CD14-positive monocyte (primary cell): ENCODE measurements at regions not wholly inside any gene's neighbourhood (a gene's known extent, or its start where the extent isn't known, plus 50 kb on each side); places are given as distances from the start of the nearest gene placed in this dataset.

Experiments
- DNase-seq, 3 donors: peaks; one replicate each; pipeline ENCODE4 v3.0.0-alpha.2; 2011 to 2022
- H2AFZ ChIP-seq: 2 replicates; pipeline ENCODE4 v1.6.0; 2012; ENCODE audit warnings: mild to moderate bottlenecking, low read depth, low read length, inconsistent platforms; ENCODE audit not compliant: insufficient read depth, poor library complexity, severe bottlenecking
- H3K27ac ChIP-seq, 2 donors: 1 replicate in 1 of 2; 2 replicates in 1 of 2; pipeline ENCODE4 v1.5.1; 2012 to 2013; ENCODE audit warnings: low read length in 2 of 2, control low read depth in 1 of 2, inconsistent platforms in 1 of 2, low read depth in 1 of 2, mild to moderate bottlenecking in 1 of 2
- H3K27me3 ChIP-seq, 2 donors: one replicate each; pipeline versions ENCODE4 v1.6.0 to v1.6.1; 2011 to 2013; ENCODE audit warnings: low read length in 2 of 2; ENCODE audit not compliant: control insufficient read depth in 2 of 2, insufficient read depth in 2 of 2
- H3K36me3 ChIP-seq, 2 donors: replicated peaks in 1 of 2; 1 replicate in 1 of 2; 2 replicates in 1 of 2; pipeline versions ENCODE4 v1.5.1 to v1.6.1; 2012 to 2013; ENCODE audit warnings: low read length in 2 of 2, control low read depth in 1 of 2, inconsistent platforms in 1 of 2, mild to moderate bottlenecking in 1 of 2; ENCODE audit not compliant: insufficient read depth in 2 of 2, control insufficient read depth in 1 of 2
- H3K4me1 ChIP-seq, 2 donors: 1 replicate in 1 of 2; 2 replicates in 1 of 2; pipeline versions ENCODE4 v1.5.1 to v1.6.1; 2012 to 2013; ENCODE audit warnings: low read length in 2 of 2, control low read depth in 1 of 2, inconsistent platforms in 1 of 2, mild to moderate bottlenecking in 1 of 2, moderate library complexity in 1 of 2; ENCODE audit not compliant: insufficient read depth in 2 of 2, control insufficient read depth in 1 of 2
- H3K4me2 ChIP-seq: replicated peaks from 2 replicates; pipeline ENCODE3; 2012; ENCODE audit warnings: low read length, moderate library complexity, mild to moderate bottlenecking; ENCODE audit not compliant: poor library complexity, severe bottlenecking; ENCODE audit errors: extremely low read depth
- H3K4me3 ChIP-seq, 3 experiments: fragments of 200-600 bp in 1 of 3; sonication (generic) in 1 of 3; replicated peaks in 1 of 3; 1 replicate in 2 of 3; 2 replicates in 1 of 3; pipeline ENCODE4 v1.5.1; 2011 to 2013; ENCODE audit warnings: low read length in 3 of 3, mild to moderate bottlenecking in 3 of 3, control low read depth in 2 of 3, low read depth in 2 of 3, inconsistent platforms in 1 of 3, moderate library complexity in 1 of 3
- H3K79me2 ChIP-seq: 2 replicates; pipeline ENCODE4 v1.6.0; 2012; ENCODE audit warnings: mild to moderate bottlenecking, control low read depth, inconsistent platforms, low read length, moderate library complexity; ENCODE audit not compliant: insufficient read depth
- H3K9ac ChIP-seq: 2 replicates; pipeline ENCODE4 v1.6.0; 2017; ENCODE audit warnings: low read length, mild to moderate bottlenecking; ENCODE audit not compliant: insufficient read depth, poor library complexity, severe bottlenecking
- H3K9me3 ChIP-seq, 2 donors: replicated peaks in 1 of 2; 1 replicate in 1 of 2; 2 replicates in 1 of 2; pipeline versions ENCODE4 v1.5.1 to v1.6.1; 2012 to 2013; ENCODE audit warnings: low read length in 2 of 2, control low read depth in 1 of 2; ENCODE audit not compliant: control insufficient read depth in 1 of 2, insufficient read depth in 1 of 2
- H4K20me1 ChIP-seq: 2 replicates; pipeline ENCODE4 v1.6.0; 2012; ENCODE audit warnings: mild to moderate bottlenecking, low read length, control low read depth, moderate library complexity; ENCODE audit not compliant: insufficient read depth
- H3K27ac Mint-ChIP-seq, 7 donors: one replicate each; pipeline ENCODE4 v1.8.0; 2020; ENCODE audit warnings: mild to moderate bottlenecking in 7 of 7, mixed read lengths in 7 of 7, moderate library complexity in 6 of 7, inconsistent platforms in 2 of 7
- H3K27me3 Mint-ChIP-seq, 3 donors: one replicate each; pipeline ENCODE4 v1.8.0; 2021 to 2022; ENCODE audit warnings: low read depth in 3 of 3, mild to moderate bottlenecking in 3 of 3, mixed read lengths in 3 of 3, moderate library complexity in 3 of 3, inconsistent platforms in 1 of 3
- H3K36me3 Mint-ChIP-seq, 2 donors: one replicate each; pipeline ENCODE4 v1.8.0; 2020; ENCODE audit warnings: mixed read lengths in 2 of 2, inconsistent platforms in 1 of 2, mild to moderate bottlenecking in 1 of 2
- H3K4me1 Mint-ChIP-seq: one replicate; pipeline ENCODE4 v1.8.0; 2020; ENCODE audit warnings: mild to moderate bottlenecking, mixed read lengths
- H3K4me3 Mint-ChIP-seq, 2 donors: one replicate each; pipeline ENCODE4 v1.8.0; 2020; ENCODE audit warnings: mild to moderate bottlenecking in 2 of 2, mixed read lengths in 2 of 2, moderate library complexity in 1 of 2
- H3K9me3 Mint-ChIP-seq, 7 donors: one replicate each; pipeline ENCODE4 v1.8.0; 2020 to 2022; ENCODE audit warnings: mixed read lengths in 7 of 7, mild to moderate bottlenecking in 6 of 7, moderate library complexity in 6 of 7, inconsistent platforms in 2 of 7
- WGBS: methylation state at CpG from one replicate; pipeline ENCODE4 v1.1.5; 2013; ENCODE audit warnings: missing lambda C conversion rate; ENCODE audit not compliant: insufficient coverage; 5-methylcytosine and 5-hydroxymethylcytosine counted together
- intact Hi-C, 2 donors: fragments of 100-400 bp; cut with micrococcal nuclease; formaldehyde crosslinking; loops; one replicate each; pipeline versions ENCODE4 v1.15.0 to v1.15.1; 2023
- TF ChIP-seq, protein P1 (sequence below): fragments of 200-600 bp; IDR thresholded peaks from one replicate; pipeline ENCODE4 v1.8.0; 2022; ENCODE audit warnings: antibody characterized with exemption, mild to moderate bottlenecking

DNA sequence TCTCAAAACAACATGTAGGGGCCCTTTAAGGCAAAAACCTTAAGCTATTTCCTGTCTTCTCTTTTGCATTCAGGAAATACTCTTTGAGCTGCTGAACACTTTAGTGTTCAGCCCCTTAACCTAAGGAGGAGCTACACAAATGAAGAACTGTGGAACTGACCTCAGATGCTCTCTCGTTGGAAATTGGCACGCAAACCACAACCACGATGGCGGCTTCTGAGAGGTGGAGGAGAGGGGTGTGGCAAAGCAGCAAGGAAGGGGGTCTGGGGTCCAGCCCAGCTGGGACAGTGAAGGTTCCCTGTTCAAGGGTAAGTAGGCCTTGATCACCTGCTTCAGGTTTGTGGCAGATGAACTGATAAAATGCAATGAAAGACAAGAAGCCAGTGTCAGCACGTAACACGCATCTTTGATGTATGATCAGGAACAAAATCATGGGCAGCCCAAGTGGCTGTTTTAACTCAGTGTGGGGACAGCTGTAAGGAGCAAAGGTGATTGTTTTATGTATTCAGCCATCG, 291.6 kb upstream of the TNRC6C start:
- no peak overlapping the region for H2AFZ ChIP-seq

GRCh38 chr17:77667478-77667877, 291.0 kb upstream of the TNRC6C start:
- H3K4me1 Mint-ChIP-seq: peaks cover 13% of the 10 kb centered on the region

More for the DNA sequence above, 291.6 kb upstream of the TNRC6C start:
- Histone ChIP-seq H3K9me3 (peaks cover 9 to 10% of the 10 kb centered on the region in 2 donors), H3K4me1 (peaks cover 4 to 5% of the 10 kb centered on the region in 2 donors), H4K20me1 (no peaks in the 10 kb centered on the region), H3K4me2 (no peak overlapping the region), H3K79me2 (no peaks in the 10 kb centered on the region), H3K36me3 (no peaks in the 10 kb centered on the region), H3K27me3 (peaks cover 2 to 3% of the 10 kb centered on the region in 2 donors), H3K27ac (no peak overlapping the region), H3K9ac (no peak overlapping the region), H3K4me3 (no peak overlapping the region)
- H3K4me1 Mint-ChIP-seq: peaks cover 13% of the 10 kb centered on the region
- 24% methylated on average over 6 of the region's 7 CpGs for WGBS
- no peak overlapping the region for H3K4me3 Mint-ChIP-seq
- H3K27me3 Mint-ChIP-seq: peaks cover 2 to 8% (median 4%) of the 10 kb centered on the region in 3 donors
- peaks cover 8 to 25% (median 18%) of the 10 kb centered on the region in 7 donors for H3K9me3 Mint-ChIP-seq
- no peaks in the 10 kb centered on the region for H3K36me3 Mint-ChIP-seq
- no peak for DNase-seq
- intact Hi-C loops: no loop called here
- TF ChIP-seq, protein P1, sequence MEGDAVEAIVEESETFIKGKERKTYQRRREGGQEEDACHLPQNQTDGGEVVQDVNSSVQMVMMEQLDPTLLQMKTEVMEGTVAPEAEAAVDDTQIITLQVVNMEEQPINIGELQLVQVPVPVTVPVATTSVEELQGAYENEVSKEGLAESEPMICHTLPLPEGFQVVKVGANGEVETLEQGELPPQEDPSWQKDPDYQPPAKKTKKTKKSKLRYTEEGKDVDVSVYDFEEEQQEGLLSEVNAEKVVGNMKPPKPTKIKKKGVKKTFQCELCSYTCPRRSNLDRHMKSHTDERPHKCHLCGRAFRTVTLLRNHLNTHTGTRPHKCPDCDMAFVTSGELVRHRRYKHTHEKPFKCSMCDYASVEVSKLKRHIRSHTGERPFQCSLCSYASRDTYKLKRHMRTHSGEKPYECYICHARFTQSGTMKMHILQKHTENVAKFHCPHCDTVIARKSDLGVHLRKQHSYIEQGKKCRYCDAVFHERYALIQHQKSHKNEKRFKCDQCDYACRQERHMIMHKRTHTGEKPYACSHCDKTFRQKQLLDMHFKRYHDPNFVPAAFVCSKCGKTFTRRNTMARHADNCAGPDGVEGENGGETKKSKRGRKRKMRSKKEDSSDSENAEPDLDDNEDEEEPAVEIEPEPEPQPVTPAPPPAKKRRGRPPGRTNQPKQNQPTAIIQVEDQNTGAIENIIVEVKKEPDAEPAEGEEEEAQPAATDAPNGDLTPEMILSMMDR: no peak
- H3K27ac Mint-ChIP-seq: peak overlapping the region in 2 of 7 donors; percentile 12 to 16

More at GRCh38 chr17:77667478-77667877, 291.0 kb upstream of the TNRC6C start:
- no peak overlapping the region for H3K27ac Mint-ChIP-seq
- H3K4me3 ChIP-seq: no peak overlapping the region
- DNase-seq: no peak
- WGBS: no CpG with 5 or more reads among the region's 1 CpG
- no peaks in the 10 kb centered on the region for H3K36me3 ChIP-seq
- no peaks in the 10 kb centered on the region for H3K36me3 Mint-ChIP-seq
- no peaks in the 10 kb centered on the region for H4K20me1 ChIP-seq
- H3K4me1 ChIP-seq: peaks cover 4 to 5% of the 10 kb centered on the region in 2 donors
- H3K9ac ChIP-seq: no peak overlapping the region
- TF ChIP-seq, protein P1: no peak
- peaks cover 9 to 10% of the 10 kb centered on the region in 2 donors for H3K9me3 ChIP-seq
- H2AFZ ChIP-seq: no peak overlapping the region
- intact Hi-C loops: no loop called here
- no peak overlapping the region for H3K27ac ChIP-seq
- no peaks in the 10 kb centered on the region for H3K79me2 ChIP-seq
- H3K4me2 ChIP-seq: no peak overlapping the region
- H3K27me3 ChIP-seq: peaks cover 2 to 3% of the 10 kb centered on the region in 2 donors
- peaks cover 8 to 25% (median 18%) of the 10 kb centered on the region in 7 donors for H3K9me3 Mint-ChIP-seq
- H3K4me3 Mint-ChIP-seq: no peak overlapping the region
- H3K27me3 Mint-ChIP-seq: peaks cover 2 to 11% (median 4%) of the 10 kb centered on the region in 3 donors
